ENCODE measurements at regions not wholly inside any gene's neighbourhood (a gene's known extent, or its start where the extent isn't known, plus 50 kb on each side); places are given as distances from the start of the nearest gene placed in this dataset.

DNA sequence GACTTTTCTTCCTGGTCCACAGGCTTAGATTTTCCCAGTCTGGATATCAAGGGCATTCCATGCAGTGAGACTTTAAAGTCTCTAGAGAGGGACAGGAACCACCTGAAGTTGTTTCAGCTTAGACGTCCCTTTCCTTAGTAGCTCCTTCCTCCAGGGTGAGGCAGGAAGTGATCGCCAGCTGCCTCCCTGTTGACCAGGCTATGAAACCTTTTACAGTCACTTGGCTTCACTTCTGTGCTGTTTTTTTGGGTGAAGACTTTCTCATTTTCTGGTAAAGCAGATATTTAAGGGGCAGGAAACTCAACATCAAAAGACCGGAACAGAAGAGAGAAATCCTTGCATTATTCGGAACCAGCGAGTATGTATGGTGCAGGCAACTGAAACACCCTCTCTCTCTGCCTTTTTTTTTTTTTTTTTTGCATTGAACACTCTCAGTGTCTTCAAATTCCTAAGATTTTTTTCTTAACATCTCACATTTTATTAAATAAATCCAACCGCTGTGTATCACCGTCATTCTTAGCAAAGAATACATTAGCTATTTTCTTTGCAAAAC is 234.6 kb upstream of the IRF2BP2 start:
- peak overlapping the region in 1 of 6 donors; percentile 31 for H3K27ac Mint-ChIP-seq
- peak overlapping the region; percentile 46 to 68 (median 64) for H3K4me3 Mint-ChIP-seq
- no peaks in the 10 kb centered on the region for H3K9me3 Mint-ChIP-seq
- no peaks in the 10 kb centered on the region for H3K36me3 Mint-ChIP-seq
- H3K4me1 Mint-ChIP-seq = peaks cover 28 to 31% of the 10 kb centered on the region in 2 donors
- peaks cover 7 to 19% (median 14%) of the 10 kb centered on the region in 3 donors for H3K27me3 Mint-ChIP-seq (ENCODE audit: low read depth in 3 of 3)
- no peak for DNase-seq

- no peak for DNase-seq
- Mint-ChIP-seq H3K4me1 (peaks cover 28 to 31% of the 10 kb centered on the region in 2 donors), H3K27ac (no peak overlapping the region), H3K4me3 (no peak overlapping the region), H3K27me3 (ENCODE audit: low read depth in 3 of 3) (peaks cover 7 to 19% (median 12%) of the 10 kb centered on the region in 3 donors), H3K36me3 (no peaks in the 10 kb centered on the region), H3K9me3 (no peaks in the 10 kb centered on the region)
These were observed 234.0 kb upstream of the IRF2BP2 start for GRCh38 chr1:234843946-234844345.

- Mint-ChIP-seq H3K27ac (peak overlapping the region in 4 of 6 donors; percentile 9 to 65 (median 41)), H3K36me3 (no peaks in the 10 kb centered on the region), H3K27me3 (ENCODE audit: low read depth in 3 of 3) (peaks cover 3 to 19% (median 12%) of the 10 kb centered on the region in 3 donors), H3K4me3 (peak overlapping the region in 2 of 5 donors; percentile 37 to 42), H3K9me3 (no peaks in the 10 kb centered on the region), H3K4me1 (peaks cover 28 to 31% of the 10 kb centered on the region in 2 donors)
- DNase-seq = peak; percentile 18 to 41 (median 39)
These were observed 233.0 kb upstream of the IRF2BP2 start for GRCh38 chr1:234842726-234843641.

DNA sequence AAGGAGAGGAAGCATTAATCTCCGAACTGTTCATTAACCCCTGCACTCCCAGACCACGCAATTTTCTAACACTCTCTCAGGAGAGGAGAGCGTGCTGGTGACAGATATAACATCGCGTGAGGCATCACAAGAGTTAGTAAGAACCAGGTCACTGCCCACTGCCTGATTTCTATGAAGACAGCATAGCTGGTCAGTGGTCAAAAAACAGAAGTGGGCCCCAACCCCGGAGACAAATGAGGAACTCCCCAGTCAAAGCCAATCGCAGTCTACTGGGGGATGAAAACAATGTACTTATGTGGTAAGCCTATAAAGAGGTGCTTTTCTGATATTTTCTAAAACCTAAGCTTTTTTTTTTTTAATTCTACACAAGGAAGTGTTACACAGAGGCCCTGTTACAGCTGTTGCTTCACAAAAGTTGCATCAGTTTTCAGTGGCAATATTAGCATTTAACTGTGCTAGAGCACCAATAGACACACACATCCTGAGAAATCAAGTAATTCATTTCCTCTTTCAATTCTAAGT is 231.8 kb upstream of the IRF2BP2 start:
- DNase-seq = no peak
- no peaks in the 10 kb centered on the region for H3K36me3 Mint-ChIP-seq
- H3K4me1 Mint-ChIP-seq = peaks cover 28 to 31% of the 10 kb centered on the region in 2 donors
- no peak overlapping the region for H3K27ac Mint-ChIP-seq
- H3K4me3 Mint-ChIP-seq = no peak overlapping the region
- H3K9me3 Mint-ChIP-seq = no peaks in the 10 kb centered on the region
- H3K27me3 Mint-ChIP-seq (ENCODE audit: low read depth in 3 of 3) = peaks cover 4 to 17% (median 12%) of the 10 kb centered on the region in 3 donors

DNA sequence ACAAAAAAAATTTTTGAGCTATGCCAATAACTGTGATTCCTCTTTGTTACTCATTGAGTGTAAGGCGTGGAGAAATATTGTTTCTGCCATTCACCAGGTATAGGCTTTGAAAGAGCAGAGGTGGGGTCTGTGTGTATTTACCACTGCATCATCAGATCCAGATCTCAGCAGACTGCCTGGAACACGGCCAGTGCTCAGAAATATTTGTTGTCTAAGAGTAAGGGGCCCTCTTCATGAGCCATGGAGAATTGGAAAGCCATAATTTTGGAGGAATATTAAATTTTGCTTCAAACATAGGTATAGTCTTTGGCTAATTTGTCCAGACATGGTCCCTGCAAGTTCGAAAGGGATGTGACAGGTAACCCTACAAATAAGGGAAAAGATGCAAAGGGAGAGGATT is 231.3 kb upstream of the IRF2BP2 start:
- H3K27ac Mint-ChIP-seq = no peak overlapping the region
- H3K27me3 Mint-ChIP-seq (ENCODE audit: low read depth in 3 of 3) = peaks cover 5 to 18% (median 9%) of the 10 kb centered on the region in 3 donors
- no peak for DNase-seq
- no peaks in the 10 kb centered on the region for H3K36me3 Mint-ChIP-seq
- no peaks in the 10 kb centered on the region for H3K9me3 Mint-ChIP-seq
- no peak overlapping the region for H3K4me3 Mint-ChIP-seq
- H3K4me1 Mint-ChIP-seq = peaks cover 28 to 31% of the 10 kb centered on the region in 2 donors

GRCh38 chr1:234840843-234841242 is 230.9 kb upstream of the IRF2BP2 start:
- Mint-ChIP-seq H3K4me3 (no peak overlapping the region), H3K4me1 (peaks cover 28 to 30% of the 10 kb centered on the region in 2 donors), H3K9me3 (no peaks in the 10 kb centered on the region), H3K36me3 (no peaks in the 10 kb centered on the region), H3K27ac (no peak overlapping the region), H3K27me3 (ENCODE audit: low read depth in 3 of 3) (peaks cover 5 to 19% (median 7%) of the 10 kb centered on the region in 3 donors)
- DNase-seq = no peak

DNA sequence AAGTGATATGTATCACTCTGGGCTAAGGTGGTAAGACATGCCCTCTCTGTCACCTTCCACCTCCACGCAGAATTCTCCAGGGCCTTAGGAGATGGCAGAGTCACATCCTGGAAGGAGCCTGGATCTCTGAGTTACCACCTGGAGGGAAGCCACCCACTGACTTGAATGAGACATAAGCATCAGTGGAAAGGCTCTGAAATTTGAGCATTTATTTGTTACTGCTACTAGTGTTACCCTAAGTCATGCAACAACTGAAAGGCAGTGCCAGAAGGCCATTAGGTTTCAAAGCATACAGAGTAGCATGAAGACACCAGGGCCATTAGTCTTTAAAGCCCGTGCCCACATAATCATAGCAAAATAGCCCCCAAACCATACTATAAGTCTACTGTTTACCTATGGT is 230.3 kb upstream of the IRF2BP2 start:
- Mint-ChIP-seq H3K27ac (no peak overlapping the region), H3K4me3 (no peak overlapping the region), H3K36me3 (no peaks in the 10 kb centered on the region), H3K27me3 (ENCODE audit: low read depth in 3 of 3) (peaks cover 5 to 19% (median 7%) of the 10 kb centered on the region in 3 donors), H3K9me3 (no peaks in the 10 kb centered on the region), H3K4me1 (peaks cover 23 to 24% of the 10 kb centered on the region in 2 donors)
- no peak for DNase-seq

DNA sequence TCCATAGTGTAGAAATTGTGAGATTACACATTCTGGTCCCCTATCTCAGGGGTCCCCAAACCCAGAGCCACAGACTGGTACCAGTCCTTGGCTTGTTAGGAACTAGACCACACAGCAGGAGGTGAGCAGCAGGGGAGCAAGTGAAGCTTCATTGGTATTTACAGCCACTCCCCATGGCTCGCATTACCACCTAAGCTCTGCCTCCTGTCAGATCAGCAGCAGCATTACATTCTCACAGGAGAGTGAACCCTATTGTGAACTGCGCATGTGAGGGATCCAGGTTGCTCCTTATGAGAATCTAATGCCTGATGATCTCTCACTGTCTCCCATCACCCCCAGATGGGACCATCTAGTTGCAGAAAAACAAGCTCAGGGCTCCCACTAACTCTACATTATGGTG is 229.7 kb upstream of the IRF2BP2 start:
- peaks cover 5 to 17% (median 7%) of the 10 kb centered on the region in 3 donors for H3K27me3 Mint-ChIP-seq (ENCODE audit: low read depth in 3 of 3)
- no peak overlapping the region for H3K27ac Mint-ChIP-seq
- no peak for DNase-seq
- H3K36me3 Mint-ChIP-seq = no peaks in the 10 kb centered on the region
- H3K4me1 Mint-ChIP-seq = peaks cover 17 to 18% of the 10 kb centered on the region in 2 donors
- H3K9me3 Mint-ChIP-seq = no peaks in the 10 kb centered on the region
- no peak overlapping the region for H3K4me3 Mint-ChIP-seq

GRCh38 chr1:234838820-234839219 is 228.8 kb upstream of the IRF2BP2 start:
- Mint-ChIP-seq H3K27ac (no peak overlapping the region), H3K9me3 (no peaks in the 10 kb centered on the region), H3K4me1 (peaks cover 11% of the 10 kb centered on the region in 2 donors), H3K27me3 (ENCODE audit: low read depth in 3 of 3) (peaks cover 5 to 15% (median 5%) of the 10 kb centered on the region in 3 donors), H3K36me3 (peaks cover 0 to under 1% (median 0%) of the 10 kb centered on the region in 3 donors), H3K4me3 (no peak overlapping the region)
- no peak for DNase-seq

- Mint-ChIP-seq H3K4me1 (peaks cover 8% of the 10 kb centered on the region in 2 donors), H3K9me3 (no peaks in the 10 kb centered on the region), H3K4me3 (no peak overlapping the region), H3K27me3 (ENCODE audit: low read depth in 3 of 3) (peaks cover under 1 to 10% (median 3%) of the 10 kb centered on the region in 3 donors), H3K27ac (no peak overlapping the region), H3K36me3 (peaks cover 0 to 3% (median 0%) of the 10 kb centered on the region in 3 donors)
- DNase-seq = no peak
These were observed 228.2 kb upstream of the IRF2BP2 start for GRCh38 chr1:234838182-234838581.

DNA sequence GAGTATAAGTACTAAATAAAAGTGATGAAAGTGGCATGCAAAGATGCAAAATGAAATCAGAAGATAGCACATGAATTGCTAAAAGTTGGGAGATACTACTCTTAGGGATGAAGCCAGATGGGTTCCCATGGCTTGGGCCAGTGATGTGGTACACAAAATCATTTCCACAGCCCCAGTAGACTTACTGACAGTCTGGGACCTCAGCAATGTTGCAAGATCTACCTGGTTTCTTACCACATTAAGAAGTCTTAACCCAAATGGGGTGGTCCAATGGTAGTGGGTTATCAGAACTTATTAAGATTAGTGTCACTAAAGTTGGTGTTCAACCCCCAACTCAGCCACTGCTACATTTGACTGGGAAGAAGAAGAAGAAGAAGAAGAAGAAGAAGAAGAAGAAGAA is 227.7 kb upstream of the IRF2BP2 start:
- no peak for DNase-seq
- H3K4me3 Mint-ChIP-seq = no peak overlapping the region
- peaks cover 3% of the 10 kb centered on the region in 2 donors for H3K4me1 Mint-ChIP-seq
- no peaks in the 10 kb centered on the region for H3K9me3 Mint-ChIP-seq
- H3K27ac Mint-ChIP-seq = peak overlapping the region in 1 of 6 donors; percentile 57
- H3K36me3 Mint-ChIP-seq = peaks cover 0 to 3% (median 0%) of the 10 kb centered on the region in 3 donors
- peaks cover 0 to 6% (median 3%) of the 10 kb centered on the region in 3 donors for H3K27me3 Mint-ChIP-seq (ENCODE audit: low read depth in 3 of 3)

GRCh38 chr1:234836776-234837357 is 226.9 kb upstream of the IRF2BP2 start:
- Mint-ChIP-seq H3K9me3 (no peaks in the 10 kb centered on the region), H3K27ac (no peak overlapping the region), H3K4me3 (no peak overlapping the region), H3K27me3 (ENCODE audit: low read depth in 3 of 3) (peaks cover 0 to 5% (median 3%) of the 10 kb centered on the region in 3 donors), H3K4me1 (no peaks in the 10 kb centered on the region), H3K36me3 (peaks cover 0 to 3% (median 0%) of the 10 kb centered on the region in 3 donors)
- no peak for DNase-seq

DNA sequence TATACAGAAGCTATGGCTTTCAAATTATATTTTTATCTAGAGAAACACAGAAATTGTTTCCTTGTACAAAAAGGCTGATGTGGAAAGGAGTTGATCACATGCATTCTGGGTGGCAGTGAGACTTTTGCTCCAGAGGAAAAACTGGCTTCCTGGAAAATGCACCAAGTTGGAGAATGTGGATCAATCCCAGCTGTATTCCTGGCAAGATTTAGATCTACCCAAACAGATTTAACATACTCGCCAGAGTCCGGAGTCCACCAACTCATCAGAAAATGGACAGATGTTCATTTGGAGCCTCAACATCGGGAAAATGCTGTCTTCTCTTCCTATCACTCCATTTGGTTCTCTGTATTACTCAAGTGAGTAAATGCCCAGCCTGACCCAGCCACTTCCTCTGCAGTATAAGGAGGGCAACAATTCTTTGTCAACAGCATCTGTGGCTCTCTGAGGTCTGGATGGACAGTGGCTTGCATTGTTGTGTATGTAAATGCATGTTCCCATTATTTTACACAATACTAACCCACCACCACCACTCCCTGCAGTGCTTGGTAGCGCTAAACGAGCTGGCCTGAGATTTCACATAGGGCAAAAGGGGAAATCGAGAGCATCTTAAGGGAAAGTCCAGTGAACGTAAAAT is 226.2 kb upstream of the IRF2BP2 start:
- Mint-ChIP-seq H3K9me3 (no peaks in the 10 kb centered on the region), H3K36me3 (peaks cover 0 to 3% (median 0%) of the 10 kb centered on the region in 3 donors), H3K4me1 (no peaks in the 10 kb centered on the region), H3K4me3 (no peak overlapping the region), H3K27me3 (ENCODE audit: low read depth in 3 of 3) (peaks cover 0 to 5% (median 5%) of the 10 kb centered on the region in 3 donors), H3K27ac (no peak overlapping the region)
- no peak for DNase-seq
